Activated T-cell treated with anti-CD3 and anti-CD28 coated beads for 48 hours (primary cell): ENCODE measurements at regions not wholly inside any gene's neighbourhood (a gene's known extent, or its start where the extent isn't known, plus 50 kb on each side); places are given as distances from the start of the nearest gene placed in this dataset.

Experiments
- DNase-seq: peaks from one replicate; pipeline ENCODE4 v3.0.0-alpha.2; 2020; ENCODE audit warnings: low read depth

- DNase-seq, result no peak
Measured at GRCh38 chrX:150164971-150165600, 198.0 kb upstream of the MAMLD1 start.

GRCh38 chrX:150165776-150166610 lies 197.1 kb upstream of the MAMLD1 start:
- DNase-seq, result no peak

GRCh38 chrX:150167482-150168324 lies 195.4 kb upstream of the MAMLD1 start:
- no peak for DNase-seq

GRCh38 chrX:150182161-150182560 lies 181.0 kb upstream of the MAMLD1 start:
- no peak for DNase-seq

- DNase-seq, result no peak
Measured at GRCh38 chrX:150184491-150184890, 178.6 kb upstream of the MAMLD1 start.

- no peak for DNase-seq
Measured at GRCh38 chrX:150185766-150186165, 177.4 kb upstream of the MAMLD1 start.

- DNase-seq, result no peak
Measured at GRCh38 chrX:150192816-150193215, 170.3 kb upstream of the MAMLD1 start.

- DNase-seq, result no peak
Measured at GRCh38 chrX:150196285-150196684, 166.8 kb upstream of the MAMLD1 start.

- DNase-seq, result no peak
Measured at GRCh38 chrX:150197388-150197787, 165.7 kb upstream of the MAMLD1 start.

GRCh38 chrX:150198776-150199175 lies 164.3 kb upstream of the MAMLD1 start:
- no peak for DNase-seq

GRCh38 chrX:150199181-150199580 lies 163.9 kb upstream of the MAMLD1 start:
- no peak for DNase-seq

- DNase-seq, result no peak
Measured at GRCh38 chrX:150199803-150200202, 163.3 kb upstream of the MAMLD1 start.

GRCh38 chrX:150200361-150200760 lies 162.8 kb upstream of the MAMLD1 start:
- no peak for DNase-seq

GRCh38 chrX:150200820-150201287 lies 162.3 kb upstream of the MAMLD1 start:
- DNase-seq, result peak; percentile 53

GRCh38 chrX:150201391-150201790 lies 161.7 kb upstream of the MAMLD1 start:
- no peak for DNase-seq

- DNase-seq, result no peak
Measured at GRCh38 chrX:150201841-150202240, 161.3 kb upstream of the MAMLD1 start.

- DNase-seq, result no peak
Measured at GRCh38 chrX:150202641-150203247, 160.4 kb upstream of the MAMLD1 start.

- no peak for DNase-seq
Measured at GRCh38 chrX:150203248-150203645, 159.9 kb upstream of the MAMLD1 start.

- DNase-seq, result no peak
Measured at GRCh38 chrX:150205011-150205410, 158.1 kb upstream of the MAMLD1 start.

- no peak for DNase-seq
Measured at GRCh38 chrX:150207733-150208132, 155.4 kb upstream of the MAMLD1 start.

GRCh38 chrX:150211988-150212387 lies 151.1 kb upstream of the MAMLD1 start:
- no peak for DNase-seq
